Effector memory CD4-positive, alpha-beta T cell (primary cell): ENCODE measurements at regions not wholly inside any gene's neighbourhood (a gene's known extent, or its start where the extent isn't known, plus 50 kb on each side); places are given as distances from the start of the nearest gene placed in this dataset.

Experiments
- DNase-seq, 3 donors: peaks; one replicate each; pipeline ENCODE4 v3.0.0-alpha.2; 2020
- H3K27ac ChIP-seq: 2 replicates; pipeline ENCODE4 v1.7.0; 2013; ENCODE audit warnings: mild to moderate bottlenecking, low read length, moderate library complexity; ENCODE audit not compliant: insufficient read depth, poor library complexity, severe bottlenecking
- H3K27me3 ChIP-seq: replicated peaks from 2 replicates; pipeline ENCODE4 v1.7.0; 2013; ENCODE audit warnings: mild to moderate bottlenecking, low read length; ENCODE audit not compliant: insufficient read depth, control insufficient read depth, poor library complexity, severe bottlenecking
- H3K36me3 ChIP-seq: 2 replicates; pipeline ENCODE4 v1.7.0; 2013; ENCODE audit warnings: mild to moderate bottlenecking, low read length, moderate library complexity; ENCODE audit not compliant: control insufficient read depth, insufficient read depth
- H3K4me1 ChIP-seq: 2 replicates; pipeline ENCODE4 v1.7.0; 2013; ENCODE audit warnings: low read length, mild to moderate bottlenecking; ENCODE audit not compliant: control insufficient read depth, insufficient read depth, poor library complexity, severe bottlenecking
- H3K4me3 ChIP-seq: 2 replicates; pipeline ENCODE4 v1.7.0; 2013; ENCODE audit warnings: low read length, low read depth, mild to moderate bottlenecking; ENCODE audit not compliant: insufficient read depth, poor library complexity, severe bottlenecking
- H3K9me3 ChIP-seq: 2 replicates; pipeline ENCODE4 v1.7.0; 2013; ENCODE audit warnings: mild to moderate bottlenecking, low read length, moderate library complexity; ENCODE audit not compliant: control insufficient read depth

GRCh38 chr7:132635127-132635526, 58.9 kb upstream of the PLXNA4 start:
- H3K27me3 ChIP-seq, result no peaks in the 10 kb centered on the region
- no peak overlapping the region for H3K4me3 ChIP-seq
- no peaks in the 10 kb centered on the region for H3K9me3 ChIP-seq
- DNase-seq, result no peak
- H3K4me1 ChIP-seq, result no peaks in the 10 kb centered on the region
- H3K27ac ChIP-seq, result no peak overlapping the region
- H3K36me3 ChIP-seq, result no peaks in the 10 kb centered on the region

- DNase-seq, result no peak
- Histone ChIP-seq H3K27me3 (no peaks in the 10 kb centered on the region), H3K36me3 (no peaks in the 10 kb centered on the region), H3K4me3 (no peak overlapping the region), H3K27ac (no peak overlapping the region), H3K4me1 (no peaks in the 10 kb centered on the region), H3K9me3 (no peaks in the 10 kb centered on the region)
Observed at GRCh38 chr7:132630834-132631233, 54.6 kb upstream of the PLXNA4 start.
